Left lung (tissue), 4 donors: ENCODE measurements at regions not wholly inside any gene's neighbourhood (a gene's known extent, or its start where the extent isn't known, plus 50 kb on each side); places are given as distances from the start of the nearest gene placed in this dataset.

Experiments
- ATAC-seq: fragments of 200-7000 bp; cut with Tn5 transposase; one replicate; pipeline ENCODE4 v1.9.1; 2020; ENCODE audit warnings: moderate library complexity
- DNase-seq, 4 donors: peaks; one replicate each; pipeline ENCODE4 v3.0.0-alpha.2; 2013 to 2020
- H3K27ac ChIP-seq, 2 donors: fragments of 200-600 bp; sonication (generic) in 1 of 2; one replicate each; pipeline versions ENCODE4 v1.5.0 to v1.8.0; 2020 to 2021
- H3K27me3 ChIP-seq, 2 donors: fragments of 200-600 bp; sonication (generic) in 1 of 2; one replicate each; pipeline versions ENCODE4 v1.5.0 to v1.8.0; 2020 to 2021
- H3K36me3 ChIP-seq, 2 donors: fragments of 200-600 bp; sonication (generic) in 1 of 2; one replicate each; pipeline versions ENCODE4 v1.5.0 to v1.8.0; 2020 to 2021
- H3K4me1 ChIP-seq, 2 donors: fragments of 200-600 bp; one replicate each; pipeline ENCODE4 v1.8.0; 2021
- H3K4me3 ChIP-seq, 2 donors: fragments of 200-600 bp; sonication (generic) in 1 of 2; one replicate each; pipeline versions ENCODE4 v1.5.0 to v1.8.0; 2020 to 2021; ENCODE audit warnings: mild to moderate bottlenecking in 1 of 2
- H3K9me3 ChIP-seq, 2 donors: fragments of 200-600 bp; sonication (generic) in 1 of 2; one replicate each; pipeline versions ENCODE4 v1.5.0 to v1.8.0; 2020 to 2021
- intact Hi-C, 2 donors: fragments of 100-400 bp; cut with DNase I; formaldehyde crosslinking; loops; one replicate each; pipeline versions ENCODE4 v1.11.2 to v1.14.2; 2022
- TF ChIP-seq, protein P1 (sequence below), 2 donors: fragments of 200-600 bp; sonication (generic) in 1 of 2; IDR thresholded peaks; one replicate each; pipeline versions ENCODE4 v1.5.0 to v1.8.0; 2021; ENCODE audit warnings: antibody characterized with exemption in 2 of 2
- donor health status: DM: no; HTN: yes; CAD: no.
- donor health status: DM: no; HTN: no; CAD: no.

- DNase-seq (no peak), ATAC-seq (no peak)
- Histone ChIP-seq H3K27ac (no peak overlapping the region), H3K4me3 (no peak overlapping the region), H3K4me1 (no peaks in the 10 kb centered on the region), H3K36me3 (no peaks in the 10 kb centered on the region), H3K9me3 (no peaks in the 10 kb centered on the region), H3K27me3 (no peaks in the 10 kb centered on the region)
- intact Hi-C loops = no loop called here
- TF ChIP-seq, protein P1, sequence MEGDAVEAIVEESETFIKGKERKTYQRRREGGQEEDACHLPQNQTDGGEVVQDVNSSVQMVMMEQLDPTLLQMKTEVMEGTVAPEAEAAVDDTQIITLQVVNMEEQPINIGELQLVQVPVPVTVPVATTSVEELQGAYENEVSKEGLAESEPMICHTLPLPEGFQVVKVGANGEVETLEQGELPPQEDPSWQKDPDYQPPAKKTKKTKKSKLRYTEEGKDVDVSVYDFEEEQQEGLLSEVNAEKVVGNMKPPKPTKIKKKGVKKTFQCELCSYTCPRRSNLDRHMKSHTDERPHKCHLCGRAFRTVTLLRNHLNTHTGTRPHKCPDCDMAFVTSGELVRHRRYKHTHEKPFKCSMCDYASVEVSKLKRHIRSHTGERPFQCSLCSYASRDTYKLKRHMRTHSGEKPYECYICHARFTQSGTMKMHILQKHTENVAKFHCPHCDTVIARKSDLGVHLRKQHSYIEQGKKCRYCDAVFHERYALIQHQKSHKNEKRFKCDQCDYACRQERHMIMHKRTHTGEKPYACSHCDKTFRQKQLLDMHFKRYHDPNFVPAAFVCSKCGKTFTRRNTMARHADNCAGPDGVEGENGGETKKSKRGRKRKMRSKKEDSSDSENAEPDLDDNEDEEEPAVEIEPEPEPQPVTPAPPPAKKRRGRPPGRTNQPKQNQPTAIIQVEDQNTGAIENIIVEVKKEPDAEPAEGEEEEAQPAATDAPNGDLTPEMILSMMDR (IDR thresholded peaks at IDR 0.05) = no peak
These were observed 61.7 kb upstream of the PPP2R2B start for GRCh38 chr5:146940295-146940694.

- no peak overlapping the region for H3K4me3 ChIP-seq
- no peaks in the 10 kb centered on the region for H3K9me3 ChIP-seq
- no peak overlapping the region for H3K27ac ChIP-seq
- no peaks in the 10 kb centered on the region for H3K27me3 ChIP-seq
- DNase-seq (no peak), ATAC-seq (no peak)
- no peaks in the 10 kb centered on the region for H3K4me1 ChIP-seq
- intact Hi-C loops = no loop called here
- TF ChIP-seq, protein P1 (IDR thresholded peaks at IDR 0.05) = no peak
- H3K36me3 ChIP-seq = no peaks in the 10 kb centered on the region
These were observed 65.5 kb upstream of the PPP2R2B start for GRCh38 chr5:146944019-146944418.

- no peak for ATAC-seq
- no peak for DNase-seq
- H3K27me3 ChIP-seq = no peaks in the 10 kb centered on the region
- no peaks in the 10 kb centered on the region for H3K9me3 ChIP-seq
- H3K4me1 ChIP-seq = no peaks in the 10 kb centered on the region
- H3K4me3 ChIP-seq = no peak overlapping the region
- no peak overlapping the region for H3K27ac ChIP-seq
- intact Hi-C loops = no loop called here
- no peaks in the 10 kb centered on the region for H3K36me3 ChIP-seq
- TF ChIP-seq, protein P1 (IDR thresholded peaks at IDR 0.05) = no peak
These were observed 66.4 kb upstream of the PPP2R2B start for GRCh38 chr5:146944764-146945616.

DNA sequence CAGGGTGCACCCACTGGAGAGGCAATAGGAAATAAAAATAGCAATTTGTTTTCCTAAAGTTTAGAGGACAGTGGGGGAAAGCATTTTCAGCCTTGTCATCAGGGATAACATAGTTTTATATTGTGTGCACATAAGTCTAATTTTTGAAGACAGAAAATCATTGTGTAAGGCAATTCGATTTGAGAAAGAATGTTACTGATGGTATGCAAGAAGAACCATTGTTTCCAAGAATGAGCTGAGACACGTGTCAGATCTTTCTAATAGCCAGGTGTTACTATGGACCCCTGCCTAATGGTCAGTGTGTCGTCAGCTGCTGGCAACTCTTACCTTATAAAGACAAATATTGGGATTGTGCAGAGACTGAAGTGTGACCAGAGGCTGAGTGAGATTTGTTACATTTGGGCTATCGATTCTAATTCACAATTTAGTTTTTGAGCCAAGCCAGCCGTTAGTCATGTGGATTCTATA lies 67.1 kb upstream of the PPP2R2B start:
- intact Hi-C loops = no loop called here
- no peaks in the 10 kb centered on the region for H3K9me3 ChIP-seq
- ATAC-seq = no peak
- no peak for DNase-seq
- no peak overlapping the region for H3K4me3 ChIP-seq
- H3K4me1 ChIP-seq = no peaks in the 10 kb centered on the region
- H3K27me3 ChIP-seq = no peaks in the 10 kb centered on the region
- TF ChIP-seq, protein P1 (IDR thresholded peaks at IDR 0.05) = no peak
- no peaks in the 10 kb centered on the region for H3K36me3 ChIP-seq
- H3K27ac ChIP-seq = no peak overlapping the region

GRCh38 chr5:146947181-146947941 lies 68.8 kb upstream of the PPP2R2B start:
- Histone ChIP-seq H3K27ac (no peak overlapping the region), H3K4me1 (no peaks in the 10 kb centered on the region), H3K9me3 (no peaks in the 10 kb centered on the region), H3K27me3 (peaks cover 0 to 2% of the 10 kb centered on the region in 2 donors), H3K4me3 (no peak overlapping the region), H3K36me3 (no peaks in the 10 kb centered on the region)
- ATAC-seq (no peak), DNase-seq (no peak)
- TF ChIP-seq, protein P1 (IDR thresholded peaks at IDR 0.05) = no peak
- intact Hi-C loops = no loop called here
